ENCODE measurements at regions not wholly inside any gene's neighbourhood (a gene's known extent, or its start where the extent isn't known, plus 50 kb on each side); places are given as distances from the start of the nearest gene placed in this dataset.

DNA sequence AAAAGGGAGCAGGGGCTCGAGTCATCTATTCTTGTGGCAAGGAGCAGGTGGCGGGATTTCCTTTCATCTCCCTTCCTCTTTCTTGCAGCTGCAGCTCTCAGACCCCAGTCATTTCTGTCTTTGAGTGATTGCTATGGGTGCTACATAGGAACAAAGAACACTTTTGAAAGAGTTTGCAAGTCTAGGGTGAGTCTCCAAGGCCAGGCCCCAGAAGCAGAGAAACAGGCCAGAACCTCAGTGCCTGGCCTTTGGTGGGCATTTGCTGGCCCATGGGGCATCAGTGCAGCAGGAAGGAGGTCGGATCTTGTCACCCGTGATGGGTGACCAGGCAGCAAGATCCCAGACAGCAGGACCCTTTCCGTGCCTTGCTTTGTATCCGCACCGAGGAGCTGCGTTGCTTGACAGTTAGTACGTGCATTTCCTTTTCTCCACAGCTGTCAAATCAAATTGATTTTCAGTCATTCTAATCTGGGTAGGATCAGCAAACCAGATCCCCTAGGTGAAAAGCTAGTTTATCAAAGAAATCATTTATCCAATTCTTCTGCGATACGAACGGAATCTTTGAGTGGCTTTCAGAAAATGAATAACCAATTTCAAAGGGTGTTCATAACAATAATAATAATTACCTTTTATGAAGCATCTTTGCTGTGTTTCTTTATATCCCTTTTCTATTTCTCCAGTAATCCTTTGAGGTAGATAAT lies 244.6 kb upstream of the MAF start:
- TF ChIP-seq, protein P1, sequence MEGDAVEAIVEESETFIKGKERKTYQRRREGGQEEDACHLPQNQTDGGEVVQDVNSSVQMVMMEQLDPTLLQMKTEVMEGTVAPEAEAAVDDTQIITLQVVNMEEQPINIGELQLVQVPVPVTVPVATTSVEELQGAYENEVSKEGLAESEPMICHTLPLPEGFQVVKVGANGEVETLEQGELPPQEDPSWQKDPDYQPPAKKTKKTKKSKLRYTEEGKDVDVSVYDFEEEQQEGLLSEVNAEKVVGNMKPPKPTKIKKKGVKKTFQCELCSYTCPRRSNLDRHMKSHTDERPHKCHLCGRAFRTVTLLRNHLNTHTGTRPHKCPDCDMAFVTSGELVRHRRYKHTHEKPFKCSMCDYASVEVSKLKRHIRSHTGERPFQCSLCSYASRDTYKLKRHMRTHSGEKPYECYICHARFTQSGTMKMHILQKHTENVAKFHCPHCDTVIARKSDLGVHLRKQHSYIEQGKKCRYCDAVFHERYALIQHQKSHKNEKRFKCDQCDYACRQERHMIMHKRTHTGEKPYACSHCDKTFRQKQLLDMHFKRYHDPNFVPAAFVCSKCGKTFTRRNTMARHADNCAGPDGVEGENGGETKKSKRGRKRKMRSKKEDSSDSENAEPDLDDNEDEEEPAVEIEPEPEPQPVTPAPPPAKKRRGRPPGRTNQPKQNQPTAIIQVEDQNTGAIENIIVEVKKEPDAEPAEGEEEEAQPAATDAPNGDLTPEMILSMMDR (IDR thresholded peaks at IDR 0.05): no peak
- no peak for TF ChIP-seq POLR2A (IDR thresholded peaks at IDR 0.05)

Measured in right lobe of liver (tissue), 4 donors.